GM19452 (cell line): ENCODE measurements at regions not wholly inside any gene's neighbourhood (a gene's known extent, or its start where the extent isn't known, plus 50 kb on each side); places are given as distances from the start of the nearest gene placed in this dataset.
"Not testable (repeated sequence)": the region's sequence is repeated elsewhere in the genome, so short reads cannot be mapped to it uniquely, and the experiment has no call there.

Experiments used
- ATAC-seq: cut with Tn5 transposase; IDR thresholded peaks from one replicate; pipeline ENCODE4 v1.9.1; 2021; ENCODE audit not compliant: unreplicated experiment

GRCh38 chr14:66247662-66248193, 238.4 kb upstream of the CCDC196 start:
- no peak for ATAC-seq

GRCh38 chr14:66248256-66248655, 237.9 kb upstream of the CCDC196 start:
- no peak for ATAC-seq

- no peak for ATAC-seq
Measured at GRCh38 chr14:66249544-66249943, 236.6 kb upstream of the CCDC196 start.

- no peak for ATAC-seq
Measured at GRCh38 chr14:66254038-66254437, 232.1 kb upstream of the CCDC196 start.

GRCh38 chr14:66268802-66269334, 217.3 kb upstream of the CCDC196 start:
- no peak for ATAC-seq

- ATAC-seq, result no peak
Measured at GRCh38 chr14:66272221-66272620, 213.9 kb upstream of the CCDC196 start.

- ATAC-seq, result no peak
Measured at GRCh38 chr14:66273261-66273832, 212.8 kb upstream of the CCDC196 start.

GRCh38 chr14:66278418-66278817, 207.8 kb upstream of the CCDC196 start:
- not testable (repeated sequence) for ATAC-seq

- no peak for ATAC-seq
Measured at GRCh38 chr14:66281036-66281776, 205.0 kb upstream of the CCDC196 start.

- ATAC-seq, result no peak
Measured at GRCh38 chr14:66284346-66284745, 201.8 kb upstream of the CCDC196 start.

GRCh38 chr14:66288511-66288910, 197.7 kb upstream of the CCDC196 start:
- ATAC-seq, result no peak

- ATAC-seq, result no peak
Measured at GRCh38 chr14:66291756-66292155, 194.4 kb upstream of the CCDC196 start.

GRCh38 chr14:66293533-66294105, 192.6 kb upstream of the CCDC196 start:
- ATAC-seq, result no peak

GRCh38 chr14:66295386-66295785, 190.8 kb upstream of the CCDC196 start:
- no peak for ATAC-seq

- ATAC-seq, result no peak
Measured at GRCh38 chr14:66300886-66301285, 185.3 kb upstream of the CCDC196 start.

GRCh38 chr14:66306101-66306500, 180.1 kb upstream of the CCDC196 start:
- ATAC-seq, result no peak

GRCh38 chr14:66311058-66311457, 175.1 kb upstream of the CCDC196 start:
- ATAC-seq, result no peak

GRCh38 chr14:66311990-66312389, 174.2 kb upstream of the CCDC196 start:
- no peak for ATAC-seq

GRCh38 chr14:66312451-66312850, 173.7 kb upstream of the CCDC196 start:
- ATAC-seq, result no peak

GRCh38 chr14:66315098-66315497, 171.1 kb upstream of the CCDC196 start:
- no peak for ATAC-seq

GRCh38 chr14:66315548-66315947, 170.6 kb upstream of the CCDC196 start:
- no peak for ATAC-seq

- no peak for ATAC-seq
Measured at GRCh38 chr14:66322564-66322963, 163.6 kb upstream of the CCDC196 start.
